SK-N-SH treated with all-trans-retinoic acid at 6 μM for 48 hours (cell line): ENCODE measurements at regions not wholly inside any gene's neighbourhood (a gene's known extent, or its start where the extent isn't known, plus 50 kb on each side); places are given as distances from the start of the nearest gene placed in this dataset.

Source experiments
- CSDC2 ChIP-seq: fragments of 250-450 bp; sonication (Bioruptor Pico); IDR thresholded peaks from 2 replicates; pipeline ENCODE4 v1.5.0; 2020; ENCODE audit warnings: mild to moderate bottlenecking, moderate library complexity
- GLIS3 ChIP-seq: fragments of 250-450 bp; sonication (Bioruptor Pico); IDR thresholded peaks from 2 replicates; pipeline ENCODE4 v1.5.0; 2020; ENCODE audit warnings: mild to moderate bottlenecking, moderate library complexity
- TOX ChIP-seq: fragments of 250-450 bp; sonication (Bioruptor Pico); IDR thresholded peaks from 2 replicates; pipeline ENCODE4 v1.8.0; 2021; ENCODE audit warnings: mild to moderate bottlenecking, moderate library complexity, borderline replicate concordance
- TF ChIP-seq, protein P1 (sequence below): fragments of 250-450 bp; sonication (Bioruptor Pico); IDR thresholded peaks from 2 replicates; pipeline ENCODE4 v1.5.1; 2020; ENCODE audit warnings: low read depth, mild to moderate bottlenecking, moderate library complexity

DNA sequence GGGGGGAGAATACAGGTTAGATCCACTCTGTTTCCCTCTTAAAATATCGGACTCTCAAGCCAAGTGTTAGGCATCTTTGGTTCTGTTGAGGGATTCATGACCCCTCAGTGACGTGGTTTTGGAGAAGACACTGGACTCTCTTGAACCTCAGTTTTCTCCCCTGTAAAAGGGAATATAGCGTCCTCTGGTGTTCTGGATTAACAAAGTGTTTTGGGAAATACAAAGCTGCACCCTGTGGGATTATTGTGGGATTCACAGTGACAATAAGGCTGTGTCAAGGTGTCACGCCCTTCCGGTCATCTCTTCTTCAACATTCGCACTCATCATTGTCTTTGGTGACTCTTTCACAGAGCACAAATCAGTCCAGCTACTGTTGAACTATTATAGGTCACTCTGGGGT lies 139.0 kb downstream of the IRX1 start:
- TF ChIP-seq GLIS3 (CRISPR knock-in tag) = no peak
- TF ChIP-seq CSDC2 (CRISPR knock-in tag) = no peak
- no peak for TF ChIP-seq TOX (CRISPR knock-in tag)
- TF ChIP-seq, protein P1, sequence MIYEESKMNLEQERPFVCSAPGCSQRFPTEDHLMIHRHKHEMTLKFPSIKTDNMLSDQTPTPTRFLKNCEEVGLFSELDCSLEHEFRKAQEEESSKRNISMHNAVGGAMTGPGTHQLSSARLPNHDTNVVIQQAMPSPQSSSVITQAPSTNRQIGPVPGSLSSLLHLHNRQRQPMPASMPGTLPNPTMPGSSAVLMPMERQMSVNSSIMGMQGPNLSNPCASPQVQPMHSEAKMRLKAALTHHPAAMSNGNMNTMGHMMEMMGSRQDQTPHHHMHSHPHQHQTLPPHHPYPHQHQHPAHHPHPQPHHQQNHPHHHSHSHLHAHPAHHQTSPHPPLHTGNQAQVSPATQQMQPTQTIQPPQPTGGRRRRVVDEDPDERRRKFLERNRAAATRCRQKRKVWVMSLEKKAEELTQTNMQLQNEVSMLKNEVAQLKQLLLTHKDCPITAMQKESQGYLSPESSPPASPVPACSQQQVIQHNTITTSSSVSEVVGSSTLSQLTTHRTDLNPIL (CRISPR knock-in tag) = no peak
